GM18909 (cell line): ENCODE measurements at regions not wholly inside any gene's neighbourhood (a gene's known extent, or its start where the extent isn't known, plus 50 kb on each side); places are given as distances from the start of the nearest gene placed in this dataset.

Experiments used
- ATAC-seq: cut with Tn5 transposase; IDR thresholded peaks from one replicate; pipeline ENCODE4 v1.9.1; 2021; ENCODE audit warnings: mild to moderate bottlenecking; ENCODE audit not compliant: unreplicated experiment, poor library complexity

DNA sequence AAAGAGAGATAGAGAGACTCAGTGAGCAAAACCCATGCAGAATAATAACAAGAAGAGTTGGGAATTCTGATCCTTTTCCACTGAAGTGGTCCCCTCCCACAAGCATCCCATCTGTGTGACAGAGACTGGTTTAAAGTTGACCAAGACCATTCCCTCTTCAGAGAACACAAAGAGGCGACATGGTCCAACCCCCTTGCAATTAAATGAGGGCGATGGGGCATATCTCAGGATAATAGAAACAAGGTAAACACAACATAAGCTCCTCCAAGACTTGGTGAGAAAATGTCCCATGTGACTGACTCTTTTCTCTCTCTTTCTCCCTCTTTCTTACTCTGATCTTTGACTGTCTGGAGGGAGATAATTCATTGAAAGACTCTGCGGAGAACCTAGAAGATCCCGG is 526.7 kb downstream of the SOX11 start:
- ATAC-seq = no peak

DNA sequence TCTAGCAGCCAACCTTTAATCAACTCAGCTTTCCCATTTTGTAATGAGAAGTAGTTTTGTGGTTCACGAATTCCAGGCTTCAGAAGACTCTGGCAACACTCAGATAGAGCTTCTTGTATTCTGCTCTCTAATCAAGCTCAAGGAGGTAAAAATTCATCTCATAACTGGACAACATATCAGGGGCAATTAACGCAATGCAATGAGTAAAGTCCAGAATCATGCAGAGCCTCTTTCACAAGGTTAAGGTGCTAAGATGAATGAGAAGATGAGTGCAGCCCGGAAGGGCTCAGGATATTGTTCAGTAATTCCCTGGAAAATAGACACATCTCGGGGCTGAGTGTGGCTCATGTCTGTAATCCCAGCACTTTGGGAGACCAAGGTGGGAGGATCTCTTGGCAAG is 527.7 kb downstream of the SOX11 start:
- ATAC-seq = no peak

DNA sequence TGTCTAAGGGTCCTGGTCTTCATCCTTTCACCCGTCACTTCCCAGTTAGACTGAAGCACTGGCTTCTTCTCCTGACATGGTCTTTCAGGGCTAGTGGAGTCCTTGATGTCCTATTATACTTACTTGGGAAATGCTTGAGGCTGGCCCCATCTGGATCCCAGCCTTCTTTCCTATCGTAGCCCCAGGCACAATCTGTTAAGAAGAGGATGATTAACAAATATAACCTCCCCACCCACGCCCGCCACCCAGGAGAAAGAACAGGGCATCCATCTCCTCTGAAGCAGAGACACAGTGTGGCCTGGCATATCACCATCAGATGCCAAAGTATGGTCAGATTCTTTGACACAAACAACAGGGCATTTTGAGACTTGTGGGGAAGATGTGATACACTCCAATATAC is 530.1 kb downstream of the SOX11 start:
- ATAC-seq = no peak

DNA sequence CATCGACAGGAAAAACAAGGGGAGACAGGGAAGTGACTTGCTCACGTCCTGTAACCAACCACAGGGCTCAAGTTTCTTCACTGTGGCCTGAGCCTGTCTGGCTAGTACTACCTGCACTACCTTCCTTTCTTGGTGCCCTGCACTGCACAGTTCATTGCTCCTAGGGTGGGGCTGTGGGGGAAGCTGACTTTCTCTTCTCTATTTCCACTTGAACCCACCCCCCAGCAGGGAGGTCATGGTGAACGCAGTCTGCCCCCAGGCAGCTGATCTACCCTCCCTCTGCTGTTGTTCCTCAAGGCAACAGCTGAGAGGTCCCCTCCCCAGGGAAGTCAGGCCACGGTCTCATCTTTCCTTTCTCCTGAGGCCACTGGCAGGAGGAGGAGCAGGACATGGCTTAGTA is 532.1 kb downstream of the SOX11 start:
- peak; percentile 86 for ATAC-seq

DNA sequence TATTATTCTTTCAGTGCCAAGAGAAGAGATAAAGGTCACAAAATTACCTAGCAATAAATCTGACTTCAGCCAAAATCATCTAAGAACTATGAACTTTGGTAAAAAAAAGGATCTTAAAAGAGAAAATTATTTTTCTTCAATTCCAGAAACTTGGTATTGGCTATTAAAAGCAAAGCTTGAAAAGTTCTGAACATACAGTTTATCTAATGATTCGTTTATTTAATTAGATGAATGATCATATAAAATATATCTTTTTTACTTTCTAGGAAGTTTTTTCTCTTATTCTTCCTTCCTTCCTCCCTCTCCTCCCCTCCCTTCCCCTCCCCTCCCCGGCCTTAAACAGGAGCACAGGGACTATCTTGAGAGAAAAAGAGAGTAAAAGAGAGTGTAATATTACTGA is 536.1 kb downstream of the SOX11 start:
- no peak for ATAC-seq

DNA sequence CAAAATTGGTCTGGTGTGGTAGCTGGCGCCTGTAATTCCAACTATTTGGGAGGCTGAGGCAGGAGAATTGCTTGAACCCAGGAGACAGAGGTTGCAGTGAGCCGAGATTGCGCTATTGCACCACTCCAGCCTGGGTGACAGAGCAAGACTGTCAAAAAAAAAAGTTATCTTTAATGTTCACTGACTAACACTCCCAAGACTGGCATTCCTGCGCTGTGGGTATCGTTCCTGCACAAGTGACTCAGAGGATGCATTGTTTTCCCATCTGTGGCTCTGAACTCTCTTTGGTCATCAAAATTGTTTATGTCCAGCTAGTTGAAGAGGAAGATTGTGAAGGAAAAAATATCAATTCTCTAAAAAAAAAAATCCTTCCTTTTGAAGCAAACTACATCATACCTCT is 539.0 kb downstream of the SOX11 start:
- ATAC-seq = no peak

DNA sequence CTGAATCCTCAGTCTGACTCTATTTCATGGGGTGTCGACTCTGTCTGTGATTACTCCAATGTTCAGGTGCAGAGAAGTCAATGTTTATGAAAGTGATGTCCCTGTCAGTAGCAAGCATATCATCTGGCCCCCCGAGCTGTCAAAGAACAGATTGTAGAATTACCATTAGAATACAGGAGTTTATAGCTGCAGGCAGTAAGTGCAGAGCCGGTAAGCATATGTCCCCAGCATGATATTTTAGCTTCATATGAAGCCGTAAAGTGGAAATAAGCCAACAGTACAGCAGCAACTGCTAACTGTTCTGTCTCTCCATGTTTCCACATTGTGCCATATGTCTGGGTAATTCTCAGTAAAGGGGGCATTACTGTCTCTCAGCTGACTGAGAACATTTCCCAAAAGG is 541.8 kb downstream of the SOX11 start:
- ATAC-seq = no peak

DNA sequence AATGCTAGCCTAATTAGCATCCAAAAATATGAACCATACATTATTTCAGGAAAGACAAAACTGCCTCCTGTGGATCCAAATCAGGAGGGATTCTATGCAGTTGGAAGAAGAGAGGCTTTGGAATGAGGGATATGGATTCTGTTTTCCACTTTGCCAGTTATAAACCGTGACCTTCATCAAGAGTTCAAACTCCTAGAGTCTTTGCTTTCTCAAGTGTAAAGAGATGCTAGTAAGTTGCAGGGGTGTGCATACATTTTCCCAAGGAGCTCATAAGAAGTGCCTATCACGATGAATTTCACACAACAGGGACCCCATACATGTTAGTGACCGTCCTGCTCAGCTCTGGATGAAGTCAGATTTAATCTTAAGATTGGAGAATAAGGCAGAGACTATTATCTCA is 542.5 kb downstream of the SOX11 start:
- no peak for ATAC-seq

DNA sequence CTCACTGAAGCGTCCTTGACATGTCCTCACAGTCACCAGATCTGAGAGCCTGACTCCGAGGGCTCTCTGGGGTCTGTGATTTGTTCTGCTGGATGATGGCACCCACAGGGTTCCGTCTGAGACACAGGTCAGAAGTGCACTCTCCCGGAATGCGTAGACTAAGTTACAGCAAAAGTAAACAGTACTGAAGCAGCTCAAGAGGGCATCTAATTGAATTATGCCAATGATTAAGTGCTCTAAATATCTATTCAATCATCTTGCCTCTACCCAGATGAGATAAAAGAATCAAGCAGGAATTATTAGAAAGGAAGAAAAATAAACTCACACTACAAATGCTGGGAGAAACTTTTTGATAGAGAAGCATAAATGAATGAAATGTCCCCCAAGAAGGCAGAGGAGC is 544.1 kb downstream of the SOX11 start:
- no peak for ATAC-seq

DNA sequence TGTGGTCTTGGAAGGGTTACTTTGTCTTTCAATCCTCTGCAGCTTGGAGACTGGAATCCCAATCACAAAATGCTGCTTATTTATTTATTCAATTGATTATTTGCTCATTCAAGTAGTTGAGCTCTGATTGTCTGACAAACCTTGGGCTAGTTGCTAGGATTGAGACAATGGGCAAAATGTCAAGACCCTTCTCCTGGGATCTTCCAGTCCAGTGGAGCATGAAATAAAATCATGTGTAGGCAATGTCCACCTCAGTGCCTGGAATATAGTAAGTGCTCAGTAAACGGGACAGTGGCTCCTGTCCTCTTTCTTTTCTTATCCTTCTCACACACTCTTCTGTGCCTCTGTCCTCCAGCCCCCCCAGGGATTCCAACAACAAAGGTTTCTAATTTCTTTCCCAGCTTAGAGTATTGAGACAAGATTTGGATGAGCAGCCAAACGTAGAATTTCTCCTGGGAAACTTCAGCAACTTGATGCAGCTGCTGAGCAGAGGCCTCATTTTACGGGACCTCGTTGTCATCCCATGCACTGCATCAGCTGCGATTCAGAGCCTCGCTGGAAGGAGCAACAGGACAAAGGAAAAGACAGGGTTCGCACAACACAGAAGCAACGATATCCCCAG is 545.0 kb downstream of the SOX11 start:
- ATAC-seq = no peak

DNA sequence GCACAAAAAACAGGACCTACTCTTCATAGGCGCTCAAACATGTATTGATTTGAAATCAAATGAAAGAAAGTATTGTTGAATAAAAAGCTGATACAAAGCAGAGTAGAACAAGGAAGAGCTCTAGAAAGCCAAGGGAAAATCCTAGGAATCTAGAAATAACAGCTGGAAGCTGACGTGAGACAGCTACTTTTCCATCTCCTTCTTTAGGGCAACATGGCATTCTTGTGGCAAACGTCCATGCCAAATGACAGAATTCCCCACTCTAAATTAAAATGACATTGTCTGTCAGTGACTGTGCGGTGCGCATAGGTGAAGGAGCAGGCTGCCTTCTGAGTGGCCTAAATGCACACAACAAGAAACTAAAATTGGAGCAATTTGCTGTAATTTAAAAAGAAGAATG is 557.4 kb downstream of the SOX11 start:
- ATAC-seq = no peak

DNA sequence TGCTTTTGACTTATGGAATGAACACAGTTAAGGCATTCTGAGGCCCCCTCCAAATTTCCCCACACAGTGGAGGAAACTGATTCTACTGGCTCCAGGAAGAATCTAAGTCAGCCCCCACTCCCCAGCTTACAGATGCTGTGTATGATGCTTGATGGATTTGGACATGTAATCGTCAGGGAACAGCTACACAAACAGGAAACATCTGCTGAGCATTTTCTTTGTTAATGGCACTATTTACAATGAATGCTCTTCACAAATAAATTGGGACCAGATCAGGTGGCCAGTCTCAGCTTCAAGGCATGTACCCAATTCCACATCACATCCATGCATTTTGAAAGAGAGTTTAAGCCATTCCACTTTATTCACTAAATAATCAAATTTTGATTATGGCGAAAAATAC is 562.3 kb downstream of the SOX11 start:
- no peak for ATAC-seq

DNA sequence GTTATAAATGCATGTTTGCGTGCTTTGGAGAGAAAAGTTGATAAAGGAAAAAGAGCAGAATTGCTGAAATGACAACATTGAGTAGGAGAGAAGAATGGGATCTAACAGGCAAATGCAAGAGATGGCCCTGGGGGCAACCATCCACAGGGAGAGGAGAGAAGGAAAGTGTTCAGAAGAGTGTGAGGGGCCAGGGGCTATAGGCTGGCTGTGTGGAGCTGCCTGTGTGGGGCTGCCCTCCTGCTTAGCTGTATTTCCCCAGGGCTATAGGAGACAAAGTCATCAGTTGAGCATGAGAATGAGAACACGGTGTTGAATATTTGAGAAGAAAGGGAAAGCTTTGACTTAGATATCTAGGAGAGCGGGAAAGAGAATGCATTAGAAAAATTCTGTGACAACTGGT is 572.0 kb downstream of the SOX11 start:
- no peak for ATAC-seq

DNA sequence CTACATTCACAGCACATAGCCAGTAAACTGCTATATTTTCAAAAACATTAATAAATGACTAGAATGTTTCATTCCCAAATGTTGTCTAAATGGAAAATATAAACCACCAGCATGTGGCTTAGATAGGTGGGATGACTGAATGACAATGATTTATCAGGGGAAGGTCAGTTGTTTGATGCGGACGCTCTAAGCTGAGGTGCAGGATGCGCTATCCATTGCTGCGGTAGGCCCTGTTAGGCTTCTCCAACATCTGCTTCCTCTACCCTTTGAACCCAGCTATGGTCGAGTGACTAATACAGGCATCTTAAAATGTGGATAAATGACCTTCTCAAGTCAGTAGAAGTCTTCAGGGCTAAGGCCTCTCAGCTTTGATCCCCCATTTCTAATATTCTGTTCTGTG is 584.2 kb downstream of the CMPK2 start:
- ATAC-seq = no peak

DNA sequence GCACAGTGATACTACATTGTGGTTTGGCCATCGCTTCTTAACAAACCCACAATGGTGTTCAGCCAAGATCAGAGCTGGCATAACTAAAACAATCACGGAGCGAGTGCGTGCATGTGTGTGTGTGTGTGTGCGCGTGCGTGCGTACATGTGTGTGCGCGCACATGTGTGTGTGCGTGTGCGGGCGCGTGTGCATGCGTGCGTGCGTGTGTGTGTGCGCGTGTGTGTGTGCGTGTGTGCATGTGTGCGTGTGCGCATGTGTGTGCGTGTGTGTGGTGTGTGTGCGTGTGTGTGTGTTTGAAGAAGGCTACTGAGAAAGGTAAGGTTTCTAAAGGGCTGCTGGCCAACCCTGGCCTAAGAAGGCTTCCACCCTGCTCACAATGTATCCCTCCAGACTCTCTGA is 582.4 kb downstream of the CMPK2 start:
- ATAC-seq = no peak

DNA sequence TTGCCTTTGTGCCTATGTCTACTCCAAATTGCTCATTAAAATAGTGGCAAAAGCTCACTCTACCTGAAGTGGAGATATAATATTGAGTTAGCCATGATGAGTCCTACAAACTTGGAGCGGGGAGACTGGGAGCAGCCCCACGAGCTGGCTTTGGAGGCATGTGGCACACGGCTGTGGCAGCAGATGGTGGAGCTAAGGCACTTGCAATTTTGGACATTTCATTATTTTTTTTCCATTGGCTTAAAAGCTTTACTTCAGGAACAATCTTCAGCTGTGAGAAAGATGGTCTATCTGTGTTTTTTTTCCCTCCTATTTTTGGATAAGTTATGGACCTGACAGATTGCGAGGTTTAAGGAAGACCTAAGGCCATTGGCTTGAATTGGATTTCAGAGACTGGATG is 578.3 kb downstream of the CMPK2 start:
- no peak for ATAC-seq

DNA sequence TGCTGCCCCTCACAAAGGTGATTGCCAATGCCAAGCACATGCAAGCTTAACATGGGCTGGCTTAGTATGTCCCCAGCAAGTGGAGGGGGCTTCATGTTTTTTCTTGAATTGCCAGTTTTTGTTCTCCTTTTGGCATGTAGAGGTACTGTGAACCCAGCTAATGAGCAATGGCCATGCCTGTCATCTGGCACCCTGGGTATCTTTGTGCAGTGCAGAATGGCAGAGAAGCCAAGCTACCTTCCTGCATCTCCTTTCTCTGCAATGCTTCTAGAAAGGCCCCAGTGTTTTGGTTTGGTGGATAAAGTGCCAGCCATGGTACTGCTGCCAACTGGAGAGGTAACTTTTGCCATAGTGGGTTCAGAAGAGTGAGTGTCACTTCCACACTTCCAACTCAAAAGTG is 576.9 kb downstream of the CMPK2 start:
- no peak for ATAC-seq

DNA sequence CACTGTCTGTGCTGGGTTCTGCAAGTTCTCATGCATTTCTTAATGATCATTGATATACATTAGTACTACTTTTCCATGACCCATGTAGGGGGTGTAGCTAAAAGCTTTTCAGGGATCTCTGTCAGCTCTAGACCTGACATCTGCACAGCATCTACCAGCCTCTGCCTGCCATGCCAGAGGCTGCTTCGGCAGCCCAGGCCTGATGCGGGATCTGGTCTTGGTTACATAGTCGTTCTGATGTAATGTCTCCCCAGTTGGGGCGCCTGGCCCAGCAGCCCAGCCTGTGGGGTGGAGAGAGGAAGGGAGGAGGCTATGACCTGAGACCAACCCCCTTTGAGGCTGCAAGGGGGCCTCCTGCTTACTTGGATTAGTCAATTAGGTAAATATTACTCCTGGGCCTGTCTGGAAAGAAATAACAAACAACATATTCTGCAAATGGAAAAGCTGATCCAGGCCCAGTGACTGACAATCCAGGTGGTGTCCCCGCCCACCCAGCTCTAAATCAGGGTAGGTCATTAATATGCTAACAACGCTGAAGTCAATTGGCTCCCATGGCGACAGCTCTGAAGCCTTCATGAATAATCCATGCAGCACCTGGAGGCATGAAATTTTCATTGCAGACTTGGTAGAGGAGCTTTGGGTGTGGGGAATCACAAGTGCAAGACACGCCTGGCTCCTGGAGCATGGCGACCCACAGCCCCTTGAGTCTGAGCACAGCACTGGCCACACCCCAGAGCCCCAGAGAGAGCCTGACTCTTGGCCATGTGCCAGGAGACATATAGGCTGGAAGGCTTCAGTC is 575.3 kb downstream of the CMPK2 start:
- no peak for ATAC-seq

DNA sequence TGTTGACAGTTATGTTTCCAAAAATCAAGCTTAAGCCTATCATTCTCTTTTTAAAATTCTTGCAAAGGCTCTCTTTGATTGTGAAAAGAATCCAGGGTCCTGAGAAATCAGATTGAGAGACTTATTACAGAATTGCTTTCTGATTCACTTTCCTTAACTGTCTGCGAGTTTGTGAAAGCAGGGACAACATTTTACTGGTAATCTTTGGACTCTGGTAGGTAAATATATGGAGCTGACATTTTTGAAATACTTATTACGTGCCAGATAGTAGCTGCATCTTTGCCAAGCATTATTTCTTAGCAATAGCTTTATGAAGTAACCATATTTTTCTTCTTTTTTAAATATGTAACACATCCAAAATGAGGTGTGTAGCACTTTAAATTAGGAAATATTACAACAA is 570.9 kb downstream of the CMPK2 start:
- no peak for ATAC-seq

DNA sequence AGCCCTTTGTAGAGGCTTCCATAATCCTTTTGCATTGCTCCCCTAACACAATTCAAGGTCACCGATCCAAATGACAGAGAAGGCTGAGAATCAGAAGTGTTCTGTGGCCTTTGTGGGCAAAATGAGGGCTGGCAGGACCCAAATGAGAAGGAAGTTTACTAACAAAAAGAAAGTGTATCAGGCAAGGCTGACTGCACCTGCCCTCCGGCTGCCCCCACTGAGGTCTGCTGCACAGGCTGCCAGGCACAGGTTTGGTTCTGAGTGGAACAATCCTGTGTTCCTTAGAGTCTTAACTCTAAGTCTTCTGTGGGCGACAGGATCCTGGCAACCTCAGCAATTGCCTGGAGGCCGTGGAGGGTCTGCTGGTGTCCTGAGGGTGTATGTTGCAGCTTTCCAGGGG is 568.5 kb downstream of the CMPK2 start:
- peak; percentile 74 for ATAC-seq

DNA sequence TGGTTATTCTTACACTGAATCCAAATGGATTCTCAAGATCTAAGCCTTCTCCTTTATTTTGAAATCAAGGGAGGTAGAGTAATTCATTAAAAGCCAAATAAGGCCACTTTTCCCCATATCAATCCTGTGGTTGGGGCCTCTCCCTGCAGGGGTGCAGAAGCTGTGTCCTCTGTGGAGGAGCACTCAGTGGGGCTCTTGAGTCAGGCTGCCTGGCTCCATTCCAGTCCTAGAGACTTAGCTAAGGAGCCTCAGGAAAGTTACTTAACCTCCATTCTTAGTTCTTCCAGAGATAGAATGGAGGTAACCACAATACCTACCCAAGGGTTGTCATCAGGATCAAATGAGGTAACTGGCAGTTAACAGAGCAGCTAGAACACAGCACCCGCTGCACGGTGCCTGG is 564.3 kb downstream of the CMPK2 start:
- no peak for ATAC-seq

DNA sequence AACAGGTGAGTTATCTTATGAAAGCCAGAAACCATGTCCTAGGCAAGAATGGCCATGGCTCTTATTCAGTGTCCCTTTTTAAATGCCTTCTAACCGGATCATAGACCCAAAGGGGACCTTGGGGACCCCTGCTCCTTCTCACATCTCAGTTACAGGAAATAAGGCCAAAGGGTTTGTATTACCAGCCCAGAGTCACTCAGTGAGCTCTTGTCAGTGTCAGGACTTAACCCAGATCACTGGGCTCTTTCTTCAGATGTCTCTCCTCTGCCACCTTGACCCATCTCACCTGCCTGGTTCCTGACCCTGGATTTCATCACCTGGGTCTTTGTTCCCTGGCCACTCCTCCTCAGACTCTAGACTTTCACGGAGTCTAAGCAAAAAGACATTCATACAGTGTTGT is 556.7 kb downstream of the CMPK2 start:
- ATAC-seq = peak; percentile 3
